HepG2 (cell line): ENCODE measurements at regions not wholly inside any gene's neighbourhood (a gene's known extent, or its start where the extent isn't known, plus 50 kb on each side); places are given as distances from the start of the nearest gene placed in this dataset.

Experiments used
- ATAC-seq: fragments of 200-7000 bp; cut with Tn5 transposase; 3 replicates; pipeline ENCODE4 v1.9.1; 2020; ENCODE audit warnings: mild to moderate bottlenecking, moderate library complexity
- BruUV-seq: library from RNA; stranded (reverse); fragments of 400-500 nt; replicated peaks from 2 replicates; lab custom pipeline; 2021; lab: Mats Ljungman, UMichigan
- CTCF ChIA-PET: fragments of 300-600 bp; formaldehyde crosslinking; extraction: SDS; loops from one replicate; lab custom pipeline; 2021; ENCODE audit warnings: low total read pairs, inconsistent platforms, low intra/inter-chr PET ratio; lab: Yijun Ruan, JAX
- POLR2A ChIA-PET: fragments of 350-600 bp; sonication (Branson Sonifier 250); formaldehyde crosslinking; loops from one replicate; lab custom pipeline; 2020; ENCODE audit warnings: antibody characterized with exemption, inconsistent platforms; lab: Yijun Ruan, JAX
- DNase-seq: peaks from one replicate; pipeline ENCODE4 v3.0.0-alpha.2; 2015; ENCODE audit warnings: low spot score
- FAIRE-seq: peaks from 3 replicates; lab custom pipeline; 2011; peaks lifted over from hg19 to GRCh38; lab: Jason Lieb, UNC
- H2AFZ ChIP-seq: one replicate; pipeline ENCODE4 v1.6.1; 2011; ENCODE audit warnings: low read length, inconsistent platforms
- H3K27ac ChIP-seq: fragments of 300-600 bp; 3 replicates; pipeline ENCODE4 v1.8.0; 2011; ENCODE audit warnings: mixed run types, mild to moderate bottlenecking, mixed read lengths, low read length, inconsistent platforms; ENCODE audit not compliant: insufficient read depth; ENCODE audit errors: extremely low read length
- H3K27me3 ChIP-seq, 2 experiments: fragments of 200-600 bp in 1 of 2; 2 replicates in 1 of 2; 3 replicates in 1 of 2; pipeline versions ENCODE4 v1.6.0 to v1.8.0; 2011; ENCODE audit warnings: low read length in 2 of 2, mild to moderate bottlenecking in 2 of 2, moderate library complexity in 2 of 2, inconsistent platforms in 1 of 2; ENCODE audit not compliant: insufficient read depth in 2 of 2, control insufficient read depth in 1 of 2
- H3K36me3 ChIP-seq, 2 experiments: fragments of 200-600 bp in 1 of 2; replicated peaks in 1 of 2; 2 replicates in 1 of 2; 3 replicates in 1 of 2; pipeline versions ENCODE4 v1.5.1 to v1.8.0; 2011; ENCODE audit warnings: low read length in 2 of 2, inconsistent platforms in 1 of 2; ENCODE audit not compliant: insufficient read depth in 2 of 2, control insufficient read depth in 1 of 2
- H3K4me1 ChIP-seq: 2 replicates; pipeline ENCODE4 v1.5.1; 2012; ENCODE audit warnings: low read length, inconsistent platforms; ENCODE audit not compliant: insufficient read depth
- H3K4me2 ChIP-seq: 2 replicates; pipeline ENCODE4 v1.6.0; 2011; ENCODE audit warnings: low read depth, low read length, inconsistent platforms
- H3K4me3 ChIP-seq, 3 experiments: fragments of 200-600 bp in 1 of 3; sonication (generic), shearing (Covaris generic) in 1 of 3; replicated peaks in 1 of 3; 2 replicates each; pipeline ENCODE4 v1.5.1; 2011 to 2016; ENCODE audit warnings: low read length in 3 of 3, inconsistent platforms in 2 of 3, low read depth in 2 of 3, mild to moderate bottlenecking in 2 of 3, control low read depth in 1 of 3, mixed read lengths in 1 of 3; ENCODE audit not compliant: insufficient read depth in 1 of 3
- H3K79me2 ChIP-seq: one replicate; pipeline ENCODE4 v1.6.1; 2011; ENCODE audit warnings: low read length, inconsistent platforms; ENCODE audit not compliant: insufficient read depth
- H3K9ac ChIP-seq: 2 replicates; pipeline ENCODE4 v1.6.0; 2011; ENCODE audit warnings: mild to moderate bottlenecking, low read depth, low read length, inconsistent platforms; ENCODE audit not compliant: insufficient read depth
- H3K9me3 ChIP-seq: 2 replicates; pipeline ENCODE4 v1.5.1; 2012; ENCODE audit warnings: mild to moderate bottlenecking, low read length
- H4K20me1 ChIP-seq: 2 replicates; pipeline ENCODE4 v1.6.0; 2011; ENCODE audit warnings: inconsistent platforms, mild to moderate bottlenecking, low read length, moderate library complexity; ENCODE audit not compliant: insufficient read depth
- KMT2A ChIP-seq: sonication (generic); formaldehyde crosslinking; IDR thresholded peaks from 2 replicates; pipeline ENCODE4 v1.4.0; 2020; ENCODE audit warnings: missing genetic modification reagents
- MEIS2 ChIP-seq: sonication (generic); formaldehyde crosslinking; IDR thresholded peaks from 2 replicates; pipeline ENCODE4 v1.9.0; 2021; ENCODE audit warnings: mild to moderate bottlenecking, missing genetic modification reagents
- RFXANK ChIP-seq: IDR thresholded peaks from 2 replicates; pipeline ENCODE4 v1.6.1; 2016
- SOX5 ChIP-seq: IDR thresholded peaks from 2 replicates; pipeline ENCODE4 v1.6.1; 2016; ENCODE audit warnings: borderline replicate concordance
- TBL1XR1 ChIP-seq: fragments of 150-350 bp; IDR thresholded peaks from 2 replicates; pipeline ENCODE4 v1.6.1; 2014; ENCODE audit warnings: borderline replicate concordance, low read length; ENCODE audit not compliant: partially characterized antibody
- ZFAT ChIP-seq: sonication (generic); formaldehyde crosslinking; conservative IDR thresholded peaks from 2 replicates; pipeline ENCODE4 v1.8.1; 2023; ENCODE audit warnings: missing genetic modification reagents, inconsistent platforms
- ZFP37 ChIP-seq: sonication (generic); formaldehyde crosslinking; IDR thresholded peaks from 2 replicates; pipeline ENCODE4 v1.4.0; 2020; ENCODE audit warnings: missing genetic modification reagents, borderline replicate concordance
- ZNF569 ChIP-seq: sonication (generic); formaldehyde crosslinking; IDR thresholded peaks from 2 replicates; pipeline ENCODE4 v1.5.0; 2020; ENCODE audit warnings: mild to moderate bottlenecking, missing genetic modification reagents, moderate library complexity, borderline replicate concordance
- ZNF615 ChIP-seq: sonication (generic); formaldehyde crosslinking; IDR thresholded peaks from 2 replicates; pipeline ENCODE4 v1.5.0; 2020; ENCODE audit warnings: mild to moderate bottlenecking, missing genetic modification reagents, borderline replicate concordance
- WGBS: methylation state at CpG from one replicate; pipeline ENCODE4 v1.1.6; 2017; ENCODE audit warnings: low lambda C conversion rate; 5-methylcytosine and 5-hydroxymethylcytosine counted together
- in situ Hi-C: cut with HindIII; loops from 2 replicates; pipeline ENCODE4 v1.10.0; 2017; ENCODE audit warnings: low pct_unique_long_range_greater_than_20kb; ENCODE audit not compliant: extremely low pct_ligation_motif_present
- intact Hi-C: fragments of 100-400 bp; cut with micrococcal nuclease; formaldehyde crosslinking; loops from one replicate; pipeline ENCODE4 v1.10.0; 2022; ENCODE audit not compliant: unreplicated experiment
- TF ChIP-seq, protein P1 (sequence below): sonication (generic); formaldehyde crosslinking; IDR thresholded peaks from 2 replicates; pipeline ENCODE4 v1.8.1; 2023; ENCODE audit warnings: mild to moderate bottlenecking, missing genetic modification reagents
- TF ChIP-seq, protein P2 (sequence below): IDR thresholded peaks from 2 replicates; pipeline ENCODE4 v1.6.1; 2016; ENCODE audit warnings: mild to moderate bottlenecking

DNA sequence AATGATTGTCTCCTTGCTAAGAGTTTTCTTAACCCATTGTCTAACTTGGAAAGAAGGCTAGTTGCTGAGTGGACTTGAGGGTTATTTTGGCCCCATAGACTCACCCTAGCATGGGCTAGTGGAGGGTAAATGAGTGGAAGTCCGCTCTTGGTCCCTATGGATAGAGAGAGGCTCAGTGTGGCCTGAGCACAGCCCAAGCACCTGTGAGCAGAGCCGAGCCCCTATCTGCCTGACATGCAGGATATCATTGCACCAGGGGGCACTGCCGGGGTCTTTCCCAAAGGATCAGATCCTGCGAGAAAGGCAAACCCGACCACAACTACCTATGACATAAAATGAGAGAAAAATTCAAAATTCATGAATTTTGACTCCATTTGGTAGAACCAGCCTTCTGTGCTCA is 70.6 kb upstream of the GGTLC1 start:
- WGBS: 18% methylated on average over 5 of the region's 5 CpGs
- intact Hi-C loops (no loop called here), in situ Hi-C loops (no loop called here)
- no peaks in the 10 kb centered on the region for H3K4me1 ChIP-seq
- H3K4me3 ChIP-seq: no peak overlapping the region
- H3K9me3 ChIP-seq: no peaks in the 10 kb centered on the region
- ChIA-PET CTCF (no interaction called here), POLR2A (no interaction called here)
- no peaks in the 10 kb centered on the region for H4K20me1 ChIP-seq
- peak; percentile 39; the same call in 2 of the 3 replicates for ATAC-seq
- H3K79me2 ChIP-seq: no peaks in the 10 kb centered on the region
- no peak overlapping the region for H3K27ac ChIP-seq
- FAIRE-seq: no peak
- no peak overlapping the region for H3K9ac ChIP-seq
- TF ChIP-seq MEIS2 (CRISPR knock-in tag) (no peak), ZFP37 (CRISPR knock-in tag) (no peak), KMT2A (CRISPR knock-in tag) (no peak), TBL1XR1 (no peak)
- TF ChIP-seq, protein P1, sequence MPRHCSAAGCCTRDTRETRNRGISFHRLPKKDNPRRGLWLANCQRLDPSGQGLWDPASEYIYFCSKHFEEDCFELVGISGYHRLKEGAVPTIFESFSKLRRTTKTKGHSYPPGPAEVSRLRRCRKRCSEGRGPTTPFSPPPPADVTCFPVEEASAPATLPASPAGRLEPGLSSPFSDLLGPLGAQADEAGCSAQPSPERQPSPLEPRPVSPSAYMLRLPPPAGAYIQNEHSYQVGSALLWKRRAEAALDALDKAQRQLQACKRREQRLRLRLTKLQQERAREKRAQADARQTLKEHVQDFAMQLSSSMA: no peak
- TF ChIP-seq, protein P2, sequence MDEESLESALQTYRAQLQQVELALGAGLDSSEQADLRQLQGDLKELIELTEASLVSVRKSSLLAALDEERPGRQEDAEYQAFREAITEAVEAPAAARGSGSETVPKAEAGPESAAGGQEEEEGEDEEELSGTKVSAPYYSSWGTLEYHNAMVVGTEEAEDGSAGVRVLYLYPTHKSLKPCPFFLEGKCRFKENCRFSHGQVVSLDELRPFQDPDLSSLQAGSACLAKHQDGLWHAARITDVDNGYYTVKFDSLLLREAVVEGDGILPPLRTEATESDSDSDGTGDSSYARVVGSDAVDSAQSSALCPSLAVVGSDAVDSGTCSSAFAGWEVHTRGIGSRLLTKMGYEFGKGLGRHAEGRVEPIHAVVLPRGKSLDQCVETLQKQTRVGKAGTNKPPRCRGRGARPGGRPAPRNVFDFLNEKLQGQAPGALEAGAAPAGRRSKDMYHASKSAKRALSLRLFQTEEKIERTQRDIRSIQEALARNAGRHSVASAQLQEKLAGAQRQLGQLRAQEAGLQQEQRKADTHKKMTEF: no peak
- no peak for DNase-seq
- peaks cover 0 to 5% of the 10 kb centered on the region in 2 experiments; a peak in 1 of 5 replicates for H3K27me3 ChIP-seq
- H2AFZ ChIP-seq: no peak overlapping the region
- no peak overlapping the region for H3K4me2 ChIP-seq
- no peaks in the 10 kb centered on the region for H3K36me3 ChIP-seq
- BruUV-seq: no TSS peak

DNA sequence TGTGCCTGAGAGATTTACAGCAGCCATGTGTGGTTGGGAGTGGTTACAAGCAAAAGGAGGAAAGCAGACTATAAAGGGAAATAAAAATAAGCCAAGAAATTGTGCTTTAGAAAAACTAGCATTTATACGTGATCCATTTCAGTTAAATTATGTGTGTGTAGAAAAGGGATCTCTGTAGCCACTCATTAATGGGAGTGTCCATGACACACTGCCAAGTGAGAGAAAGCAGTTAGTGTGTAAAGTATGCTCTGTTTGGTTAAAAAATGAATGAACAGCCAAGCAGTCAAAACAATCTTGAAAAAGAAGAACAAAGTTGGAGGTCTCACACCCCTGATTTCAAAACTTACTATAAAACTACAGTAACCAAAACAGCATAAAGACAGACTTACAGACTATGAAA is 67.9 kb upstream of the GGTLC1 start:
- Histone ChIP-seq H3K4me3 (no peak overlapping the region), H3K4me2 (no peak overlapping the region), H3K9ac (no peak overlapping the region), H2AFZ (no peak overlapping the region), H3K9me3 (no peaks in the 10 kb centered on the region), H3K36me3 (no peaks in the 10 kb centered on the region), H4K20me1 (no peaks in the 10 kb centered on the region), H3K79me2 (no peaks in the 10 kb centered on the region), H3K4me1 (no peaks in the 10 kb centered on the region), H3K27ac (no peak overlapping the region), H3K27me3 (peaks cover 0 to 5% of the 10 kb centered on the region in 2 experiments; a peak in 1 of 5 replicates)
- intact Hi-C loops (no loop called here), in situ Hi-C loops (no loop called here)
- 18% methylated on average over 1 of the region's 1 CpG for WGBS
- BruUV-seq: no TSS peak
- TF ChIP-seq ZNF569 (CRISPR knock-in tag) (no peak), SOX5 (CRISPR knock-in tag) (no peak), ZFAT (CRISPR knock-in tag) (no peak), ZNF615 (CRISPR knock-in tag) (no peak), RFXANK (CRISPR knock-in tag) (no peak)
- ATAC-seq: no peak
- ChIA-PET CTCF (no interaction called here), POLR2A (no interaction called here)
- FAIRE-seq: no peak
- no peak for DNase-seq
